ENCODE measurements at regions not wholly inside any gene's neighbourhood (a gene's known extent, or its start where the extent isn't known, plus 50 kb on each side); places are given as distances from the start of the nearest gene placed in this dataset.
"Not testable (repeated sequence)": the region's sequence is repeated elsewhere in the genome, so short reads cannot be mapped to it uniquely, and the experiment has no call there.

GRCh38 chr5:62933261-62933660 lies 354.6 kb downstream of the LRRC70 start:
- no peaks in the 10 kb centered on the region for H3K4me1 ChIP-seq (ENCODE audit: control insufficient read depth, insufficient read depth, low read length, unreplicated experiment)
- no peaks in the 10 kb centered on the region for H3K36me3 ChIP-seq (ENCODE audit: insufficient read depth, low read length)
- no peak overlapping the region for H3K27ac ChIP-seq (ENCODE audit: low read depth, low read length)
- H3K4me3 ChIP-seq (ENCODE audit: low read depth, low read length): no peak overlapping the region
- no peaks in the 10 kb centered on the region for H3K27me3 ChIP-seq (ENCODE audit: insufficient read depth, low read length)
- H2AFZ ChIP-seq (ENCODE audit: low read length, unreplicated experiment): no peak overlapping the region
- H3K79me2 ChIP-seq (ENCODE audit: control insufficient read depth, insufficient read depth, low read length, unreplicated experiment): no peaks in the 10 kb centered on the region

- H3K27ac ChIP-seq (ENCODE audit: low read depth, low read length): no peak overlapping the region
- no peaks in the 10 kb centered on the region for H3K36me3 ChIP-seq (ENCODE audit: insufficient read depth, low read length)
- H3K4me3 ChIP-seq (ENCODE audit: low read depth, low read length): no peak overlapping the region
- no peaks in the 10 kb centered on the region for H3K27me3 ChIP-seq (ENCODE audit: insufficient read depth, low read length)
- H2AFZ ChIP-seq (ENCODE audit: low read length, unreplicated experiment): no peak overlapping the region
- H3K4me1 ChIP-seq (ENCODE audit: control insufficient read depth, insufficient read depth, low read length, unreplicated experiment): no peaks in the 10 kb centered on the region
- H3K79me2 ChIP-seq (ENCODE audit: control insufficient read depth, insufficient read depth, low read length, unreplicated experiment): no peaks in the 10 kb centered on the region
Measured at GRCh38 chr5:62931153-62931950, 352.7 kb downstream of the LRRC70 start.

- Histone ChIP-seq H3K27ac (ENCODE audit: low read depth, low read length) (no peak overlapping the region), H3K4me1 (ENCODE audit: control insufficient read depth, insufficient read depth, low read length, unreplicated experiment) (no peaks in the 10 kb centered on the region), H2AFZ (ENCODE audit: low read length, unreplicated experiment) (no peak overlapping the region), H3K79me2 (ENCODE audit: control insufficient read depth, insufficient read depth, low read length, unreplicated experiment) (no peaks in the 10 kb centered on the region), H3K27me3 (ENCODE audit: insufficient read depth, low read length) (no peaks in the 10 kb centered on the region), H3K4me3 (ENCODE audit: low read depth, low read length) (no peak overlapping the region), H3K36me3 (ENCODE audit: insufficient read depth, low read length) (no peaks in the 10 kb centered on the region)
Measured at GRCh38 chr5:62922191-62922590, 343.6 kb downstream of the LRRC70 start.

GRCh38 chr5:62920856-62921255 lies 342.2 kb downstream of the LRRC70 start:
- Histone ChIP-seq H3K27ac (ENCODE audit: low read depth, low read length) (no peak overlapping the region), H3K27me3 (ENCODE audit: insufficient read depth, low read length) (no peaks in the 10 kb centered on the region), H3K4me3 (ENCODE audit: low read depth, low read length) (no peak overlapping the region), H3K36me3 (ENCODE audit: insufficient read depth, low read length) (no peaks in the 10 kb centered on the region), H3K79me2 (ENCODE audit: control insufficient read depth, insufficient read depth, low read length, unreplicated experiment) (no peaks in the 10 kb centered on the region), H2AFZ (ENCODE audit: low read length, unreplicated experiment) (no peak overlapping the region), H3K4me1 (ENCODE audit: control insufficient read depth, insufficient read depth, low read length, unreplicated experiment) (no peaks in the 10 kb centered on the region)

GRCh38 chr5:62909326-62909725 lies 330.7 kb downstream of the LRRC70 start:
- no peak overlapping the region for H3K27ac ChIP-seq (ENCODE audit: low read depth, low read length)
- H2AFZ ChIP-seq (ENCODE audit: low read length, unreplicated experiment): no peak overlapping the region
- H3K27me3 ChIP-seq (ENCODE audit: insufficient read depth, low read length): no peaks in the 10 kb centered on the region
- H3K79me2 ChIP-seq (ENCODE audit: control insufficient read depth, insufficient read depth, low read length, unreplicated experiment): no peaks in the 10 kb centered on the region
- H3K4me3 ChIP-seq (ENCODE audit: low read depth, low read length): no peak overlapping the region
- no peaks in the 10 kb centered on the region for H3K4me1 ChIP-seq (ENCODE audit: control insufficient read depth, insufficient read depth, low read length, unreplicated experiment)
- H3K36me3 ChIP-seq (ENCODE audit: insufficient read depth, low read length): no peaks in the 10 kb centered on the region

GRCh38 chr5:62902126-62902525 lies 323.5 kb downstream of the LRRC70 start:
- Histone ChIP-seq H3K27me3 (ENCODE audit: insufficient read depth, low read length) (no peaks in the 10 kb centered on the region), H3K79me2 (ENCODE audit: control insufficient read depth, insufficient read depth, low read length, unreplicated experiment) (no peaks in the 10 kb centered on the region), H3K4me3 (ENCODE audit: low read depth, low read length) (no peak overlapping the region), H3K27ac (ENCODE audit: low read depth, low read length) (no peak overlapping the region), H3K4me1 (ENCODE audit: control insufficient read depth, insufficient read depth, low read length, unreplicated experiment) (no peaks in the 10 kb centered on the region), H3K36me3 (ENCODE audit: insufficient read depth, low read length) (no peaks in the 10 kb centered on the region), H2AFZ (ENCODE audit: low read length, unreplicated experiment) (no peak overlapping the region)

- Histone ChIP-seq H3K36me3 (ENCODE audit: insufficient read depth, low read length) (no peaks in the 10 kb centered on the region), H3K4me3 (ENCODE audit: low read depth, low read length) (no peak overlapping the region), H3K27ac (ENCODE audit: low read depth, low read length) (no peak overlapping the region), H2AFZ (ENCODE audit: low read length, unreplicated experiment) (no peak overlapping the region), H3K27me3 (ENCODE audit: insufficient read depth, low read length) (no peaks in the 10 kb centered on the region), H3K79me2 (ENCODE audit: control insufficient read depth, insufficient read depth, low read length, unreplicated experiment) (no peaks in the 10 kb centered on the region), H3K4me1 (ENCODE audit: control insufficient read depth, insufficient read depth, low read length, unreplicated experiment) (no peaks in the 10 kb centered on the region)
Measured at GRCh38 chr5:62900976-62901375, 322.4 kb downstream of the LRRC70 start.

GRCh38 chr5:62896121-62896893 lies 317.7 kb downstream of the LRRC70 start:
- Histone ChIP-seq H3K4me3 (ENCODE audit: low read depth, low read length) (no peak overlapping the region), H3K27me3 (ENCODE audit: insufficient read depth, low read length) (no peaks in the 10 kb centered on the region), H2AFZ (ENCODE audit: low read length, unreplicated experiment) (no peak overlapping the region), H3K79me2 (ENCODE audit: control insufficient read depth, insufficient read depth, low read length, unreplicated experiment) (no peaks in the 10 kb centered on the region), H3K4me1 (ENCODE audit: control insufficient read depth, insufficient read depth, low read length, unreplicated experiment) (no peaks in the 10 kb centered on the region), H3K27ac (ENCODE audit: low read depth, low read length) (no peak overlapping the region), H3K36me3 (ENCODE audit: insufficient read depth, low read length) (no peaks in the 10 kb centered on the region)

- Histone ChIP-seq H3K79me2 (ENCODE audit: control insufficient read depth, insufficient read depth, low read length, unreplicated experiment) (no peaks in the 10 kb centered on the region), H3K4me3 (ENCODE audit: low read depth, low read length) (no peak overlapping the region), H3K36me3 (ENCODE audit: insufficient read depth, low read length) (no peaks in the 10 kb centered on the region), H2AFZ (ENCODE audit: low read length, unreplicated experiment) (no peak overlapping the region), H3K4me1 (ENCODE audit: control insufficient read depth, insufficient read depth, low read length, unreplicated experiment) (no peaks in the 10 kb centered on the region), H3K27me3 (ENCODE audit: insufficient read depth, low read length) (no peaks in the 10 kb centered on the region), H3K27ac (ENCODE audit: low read depth, low read length) (no peak overlapping the region)
Measured at GRCh38 chr5:62886603-62887315, 308.1 kb downstream of the LRRC70 start.

- not testable (repeated sequence) for H3K79me2 ChIP-seq (ENCODE audit: control insufficient read depth, insufficient read depth, low read length, unreplicated experiment); H3K27ac ChIP-seq (ENCODE audit: low read depth, low read length); H3K4me1 ChIP-seq (ENCODE audit: control insufficient read depth, insufficient read depth, low read length, unreplicated experiment); H3K36me3 ChIP-seq (ENCODE audit: insufficient read depth, low read length); H3K4me3 ChIP-seq (ENCODE audit: low read depth, low read length); H3K27me3 ChIP-seq (ENCODE audit: insufficient read depth, low read length); H2AFZ ChIP-seq (ENCODE audit: low read length, unreplicated experiment)
Measured at GRCh38 chr5:62837330-62837729, 258.7 kb downstream of the LRRC70 start.
